NT2/D1 (cell line): ENCODE measurements at regions not wholly inside any gene's neighbourhood (a gene's known extent, or its start where the extent isn't known, plus 50 kb on each side); places are given as distances from the start of the nearest gene placed in this dataset.
"Not testable (repeated sequence)": the region's sequence is repeated elsewhere in the genome, so short reads cannot be mapped to it uniquely, and the experiment has no call there.

Experiments
- SUZ12 ChIP-seq: IDR thresholded peaks from 2 replicates; pipeline ENCODE4 v1.6.1; 2011; ENCODE audit not compliant: insufficient read length, insufficient read depth; ENCODE audit errors: extremely low read depth
- ZNF274 ChIP-seq: IDR thresholded peaks from 2 replicates; pipeline ENCODE4 v1.6.1; 2011; ENCODE audit warnings: mild to moderate bottlenecking, low read depth, low read length

GRCh38 chr7:6939896-6940295 lies 113.8 kb upstream of the CCZ1B start:
- not testable (repeated sequence) for TF ChIP-seq SUZ12, ZNF274
